SJSA1 (cell line): ENCODE measurements at regions not wholly inside any gene's neighbourhood (a gene's known extent, or its start where the extent isn't known, plus 50 kb on each side); places are given as distances from the start of the nearest gene placed in this dataset.
"Not testable (repeated sequence)": the region's sequence is repeated elsewhere in the genome, so short reads cannot be mapped to it uniquely, and the experiment has no call there.

Source experiments
- DNase-seq, 2 experiments: peaks; one replicate each; pipeline ENCODE4 v3.0.0-alpha.2; 2015 to 2020; ENCODE audit warnings: low spot score in 2 of 2, low read depth in 1 of 2
- H3K27ac ChIP-seq: fragments of 250-450 bp; sonication (Bioruptor Pico); 2 replicates; pipeline ENCODE4 v1.5.1; 2020; ENCODE audit warnings: mild to moderate bottlenecking, moderate library complexity
- H3K27me3 ChIP-seq: fragments of 250-450 bp; sonication (Bioruptor Pico); replicated peaks from 2 replicates; pipeline ENCODE4 v1.5.1; 2020; ENCODE audit warnings: mild to moderate bottlenecking, moderate library complexity
- H3K36me3 ChIP-seq: fragments of 250-450 bp; sonication (Bioruptor Pico); 2 replicates; pipeline ENCODE4 v1.5.1; 2020; ENCODE audit warnings: mild to moderate bottlenecking
- H3K4me1 ChIP-seq: fragments of 250-450 bp; sonication (Bioruptor Pico); replicated peaks from 2 replicates; pipeline ENCODE4 v1.6.1; 2021; ENCODE audit warnings: mild to moderate bottlenecking
- H3K4me3 ChIP-seq: fragments of 250-450 bp; sonication (Bioruptor Pico); 2 replicates; pipeline ENCODE4 v1.5.1; 2020; ENCODE audit warnings: mild to moderate bottlenecking
- H3K9me3 ChIP-seq: fragments of 250-450 bp; sonication (Bioruptor Pico); replicated peaks from 2 replicates; pipeline ENCODE4 v1.5.1; 2020; ENCODE audit warnings: mild to moderate bottlenecking

DNA sequence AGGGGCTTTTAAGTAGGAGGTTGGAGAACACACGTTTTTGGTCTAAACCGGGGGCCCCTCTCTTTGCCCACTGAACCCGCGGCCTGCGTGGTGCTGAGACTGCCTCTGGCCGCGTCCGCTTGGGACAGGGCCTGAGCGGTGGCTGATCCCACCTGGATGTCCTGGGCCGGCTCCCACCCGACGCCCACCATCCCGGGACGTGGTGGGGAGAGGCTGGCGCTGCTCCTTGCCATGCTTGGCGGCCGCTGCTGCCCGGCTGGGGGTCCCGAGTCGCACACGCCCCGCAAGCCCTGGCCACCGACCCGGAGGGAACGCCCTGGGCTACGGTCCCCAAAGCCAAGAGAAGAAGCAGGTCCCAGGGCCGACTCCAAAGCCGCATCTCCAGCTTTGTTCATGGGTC lies 130.1 kb downstream of the POTEM start:
- H3K9me3 ChIP-seq, H3K27me3 ChIP-seq, H3K27ac ChIP-seq, DNase-seq, H3K36me3 ChIP-seq, H3K4me3 ChIP-seq, H3K4me1 ChIP-seq: not testable (repeated sequence)

- H3K27ac ChIP-seq, DNase-seq, H3K4me1 ChIP-seq, H3K9me3 ChIP-seq, H3K4me3 ChIP-seq, H3K36me3 ChIP-seq, H3K27me3 ChIP-seq: not testable (repeated sequence)
Measured at GRCh38 chr14:19097750-19098149, 130.5 kb downstream of the POTEM start.

DNA sequence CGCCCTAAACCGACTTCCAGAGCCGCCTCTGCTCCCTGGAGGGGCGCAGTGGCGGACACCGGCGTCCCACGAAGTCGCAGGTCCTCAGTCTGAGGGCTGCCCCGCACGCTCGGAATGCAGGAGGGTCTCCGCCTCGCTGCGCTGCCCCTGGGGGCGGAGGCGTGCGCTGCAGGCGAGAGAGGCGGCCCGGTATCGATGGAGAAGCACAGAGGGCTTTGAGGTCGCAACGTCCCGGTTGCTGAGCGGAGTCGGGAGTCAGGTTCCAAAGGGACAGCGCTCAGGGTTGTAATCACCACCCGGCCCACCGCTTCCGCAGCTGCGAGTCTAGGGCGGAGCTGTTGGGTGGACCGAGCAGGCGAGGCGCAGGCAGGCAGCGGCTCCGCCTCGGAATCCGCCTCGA lies 131.0 kb downstream of the POTEM start:
- not testable (repeated sequence) for H3K27ac ChIP-seq, H3K36me3 ChIP-seq, H3K9me3 ChIP-seq, H3K4me1 ChIP-seq, H3K4me3 ChIP-seq, H3K27me3 ChIP-seq, DNase-seq

GRCh38 chr14:19098732-19099131 lies 131.5 kb downstream of the POTEM start:
- H3K4me3 ChIP-seq, H3K36me3 ChIP-seq, H3K9me3 ChIP-seq, H3K27ac ChIP-seq, DNase-seq, H3K27me3 ChIP-seq, H3K4me1 ChIP-seq: not testable (repeated sequence)

GRCh38 chr14:19099336-19099735 lies 132.1 kb downstream of the POTEM start:
- H3K4me1 ChIP-seq, H3K27me3 ChIP-seq, H3K4me3 ChIP-seq, H3K9me3 ChIP-seq, DNase-seq, H3K27ac ChIP-seq, H3K36me3 ChIP-seq: not testable (repeated sequence)

GRCh38 chr14:19099939-19100338 lies 132.7 kb downstream of the POTEM start:
- not testable (repeated sequence) for H3K4me3 ChIP-seq, H3K4me1 ChIP-seq, H3K36me3 ChIP-seq, H3K27ac ChIP-seq, H3K9me3 ChIP-seq, DNase-seq, H3K27me3 ChIP-seq

DNA sequence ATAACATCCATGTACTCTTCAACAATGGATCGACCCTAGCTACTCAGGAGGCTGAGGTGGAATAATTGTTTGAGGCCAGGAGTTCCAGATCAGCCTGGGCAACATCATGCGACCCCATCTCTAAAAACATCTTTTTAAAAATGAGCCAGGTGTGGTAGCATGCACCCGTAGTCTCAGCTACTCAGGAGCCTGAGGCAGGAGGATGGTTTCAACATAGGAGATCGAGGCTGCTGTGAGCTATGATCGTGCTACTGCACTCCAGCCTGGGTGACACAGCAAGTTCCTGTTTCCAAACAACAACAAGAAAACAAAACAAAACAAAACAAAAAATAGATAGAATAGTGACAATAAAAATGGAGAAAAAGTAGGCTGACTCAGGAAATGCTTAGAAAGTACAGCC lies 138.3 kb downstream of the POTEM start:
- H3K9me3 ChIP-seq, H3K4me3 ChIP-seq, H3K36me3 ChIP-seq, H3K27ac ChIP-seq, H3K4me1 ChIP-seq, H3K27me3 ChIP-seq, DNase-seq: not testable (repeated sequence)

DNA sequence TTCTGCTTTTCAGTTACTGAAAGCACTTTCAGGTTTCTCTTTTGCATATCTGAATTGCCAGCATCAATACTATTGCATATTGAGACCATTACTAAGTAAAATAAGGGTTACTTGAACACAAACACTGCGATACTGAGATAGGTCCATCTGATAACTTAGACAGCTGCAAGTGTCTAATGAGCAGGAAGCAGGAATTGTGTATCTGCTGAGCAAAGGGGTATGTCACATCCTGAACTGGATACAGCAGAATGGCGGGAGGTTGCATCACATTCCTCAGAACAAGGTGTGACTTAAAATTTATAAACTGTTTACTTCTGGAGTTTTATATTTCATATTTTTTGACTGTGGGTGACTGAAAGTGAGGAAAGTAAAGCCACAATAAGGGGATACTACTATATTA lies 142.7 kb downstream of the POTEM start:
- not testable (repeated sequence) for DNase-seq, H3K4me3 ChIP-seq, H3K27me3 ChIP-seq, H3K27ac ChIP-seq, H3K9me3 ChIP-seq, H3K4me1 ChIP-seq, H3K36me3 ChIP-seq

- H3K4me3 ChIP-seq, H3K9me3 ChIP-seq, DNase-seq, H3K27me3 ChIP-seq, H3K4me1 ChIP-seq, H3K27ac ChIP-seq, H3K36me3 ChIP-seq: not testable (repeated sequence)
Measured at GRCh38 chr14:19120383-19120782, 153.1 kb downstream of the POTEM start.

DNA sequence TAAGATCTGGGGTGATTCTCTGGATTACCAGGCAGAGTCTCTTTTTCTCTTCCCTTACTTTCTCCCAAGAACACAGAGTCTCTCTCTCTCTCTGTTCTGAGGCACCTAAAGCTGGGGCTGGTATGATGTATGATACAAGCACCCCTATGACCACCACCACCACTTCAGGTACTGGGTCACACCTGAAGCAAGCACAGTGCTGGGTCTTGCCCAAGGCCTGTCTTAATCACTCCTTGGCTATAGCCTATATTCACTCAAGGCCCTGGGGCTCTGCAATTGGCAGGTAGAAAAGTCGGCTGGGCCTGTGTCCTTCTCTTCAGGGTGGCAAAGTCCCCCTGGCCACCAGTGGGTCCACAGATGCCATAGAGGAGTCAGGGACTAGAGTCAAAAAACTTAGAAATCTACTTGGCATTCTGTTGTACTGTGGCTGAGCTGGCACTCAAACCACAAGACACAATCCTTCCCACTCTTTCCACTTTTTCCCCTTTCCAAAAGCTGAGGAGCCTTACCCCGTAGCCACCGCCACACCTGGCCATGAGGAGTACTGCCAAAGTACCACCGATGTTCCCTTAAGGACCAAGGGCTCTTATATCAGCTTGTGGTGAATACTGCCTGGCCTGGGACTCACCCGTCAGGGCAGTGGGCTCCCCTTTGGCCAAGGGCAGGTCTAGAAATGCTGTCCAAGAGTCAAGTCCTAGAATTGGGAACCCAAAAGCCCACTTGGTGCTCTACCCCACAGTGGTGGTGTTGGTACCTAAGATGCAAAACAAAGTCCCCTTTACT lies 159.2 kb downstream of the POTEM start:
- not testable (repeated sequence) for H3K27me3 ChIP-seq, H3K36me3 ChIP-seq, DNase-seq, H3K4me3 ChIP-seq, H3K9me3 ChIP-seq, H3K4me1 ChIP-seq, H3K27ac ChIP-seq

- not testable (repeated sequence) for H3K4me3 ChIP-seq, H3K4me1 ChIP-seq, H3K9me3 ChIP-seq, DNase-seq, H3K27me3 ChIP-seq, H3K36me3 ChIP-seq, H3K27ac ChIP-seq
Measured at GRCh38 chr14:19127664-19128435, 160.6 kb downstream of the POTEM start.

GRCh38 chr14:19131553-19131952 lies 164.3 kb downstream of the POTEM start:
- H3K9me3 ChIP-seq, DNase-seq, H3K36me3 ChIP-seq, H3K4me1 ChIP-seq, H3K4me3 ChIP-seq, H3K27me3 ChIP-seq, H3K27ac ChIP-seq: not testable (repeated sequence)

DNA sequence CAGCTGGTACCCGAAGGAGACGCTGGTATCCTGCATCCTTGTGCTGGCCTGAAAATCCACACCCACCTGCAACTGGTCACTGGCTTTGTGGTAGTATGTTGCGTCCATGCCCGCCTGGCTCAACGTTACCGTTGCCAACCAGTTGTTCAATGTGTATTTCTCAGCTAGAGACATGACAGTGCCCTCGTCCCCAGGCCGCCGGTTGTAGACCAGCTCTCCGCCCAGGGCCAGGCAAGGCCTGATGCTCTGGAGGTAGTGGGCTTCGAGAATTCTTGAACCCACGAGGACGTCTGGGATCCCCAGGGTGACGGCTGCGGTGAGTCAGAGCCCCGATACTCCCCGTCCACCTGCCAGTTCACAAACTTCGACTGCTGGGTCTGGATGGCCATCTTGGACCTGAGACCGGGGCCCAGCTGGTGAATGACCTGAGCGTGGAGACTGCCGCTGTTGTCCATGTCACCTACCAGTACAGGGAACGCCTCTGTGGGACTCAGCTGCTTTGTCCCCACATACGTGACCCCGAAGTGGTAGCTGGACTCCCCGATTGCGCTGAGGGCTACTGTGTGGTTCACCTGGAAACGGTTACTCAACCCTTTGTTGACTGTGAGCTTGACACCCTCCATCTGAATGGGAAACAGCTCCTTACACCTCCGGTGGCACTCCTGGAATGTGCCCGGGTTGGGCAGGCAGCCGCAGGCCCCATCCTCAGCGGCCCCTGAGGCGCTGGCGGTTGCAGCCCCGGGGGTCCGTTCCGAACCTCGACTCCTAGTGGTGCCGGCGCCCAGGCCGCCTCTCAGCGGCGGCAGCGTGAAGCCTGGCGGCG lies 165.0 kb downstream of the POTEM start:
- not testable (repeated sequence) for H3K9me3 ChIP-seq, H3K4me3 ChIP-seq, H3K4me1 ChIP-seq, H3K36me3 ChIP-seq, H3K27me3 ChIP-seq, H3K27ac ChIP-seq, DNase-seq

DNA sequence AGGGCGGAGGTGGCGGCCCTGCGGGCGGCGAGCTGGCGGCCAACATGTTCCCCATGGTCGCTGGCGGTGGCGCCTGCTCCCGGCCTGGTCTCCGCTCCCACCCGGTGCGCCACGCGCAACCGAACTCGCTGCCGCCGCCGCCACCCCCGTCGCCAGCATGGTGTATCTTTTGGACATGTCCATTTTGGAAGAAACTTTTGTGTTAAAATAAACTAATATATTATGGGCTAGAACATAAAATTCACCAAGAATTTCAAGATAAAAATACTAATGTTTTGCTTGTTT lies 165.5 kb downstream of the POTEM start:
- H3K27ac ChIP-seq, H3K4me1 ChIP-seq: not testable (repeated sequence)

More for the DNA sequence above, 165.5 kb downstream of the POTEM start:
- not testable (repeated sequence) for DNase-seq, H3K4me3 ChIP-seq, H3K27me3 ChIP-seq, H3K36me3 ChIP-seq, H3K9me3 ChIP-seq
